LoVo (cell line): ENCODE measurements at regions not wholly inside any gene's neighbourhood (a gene's known extent, or its start where the extent isn't known, plus 50 kb on each side); places are given as distances from the start of the nearest gene placed in this dataset.

Experiments
- DNase-seq: peaks from one replicate; pipeline ENCODE4 v3.0.0-alpha.2; 2016; ENCODE audit warnings: low spot score

DNA sequence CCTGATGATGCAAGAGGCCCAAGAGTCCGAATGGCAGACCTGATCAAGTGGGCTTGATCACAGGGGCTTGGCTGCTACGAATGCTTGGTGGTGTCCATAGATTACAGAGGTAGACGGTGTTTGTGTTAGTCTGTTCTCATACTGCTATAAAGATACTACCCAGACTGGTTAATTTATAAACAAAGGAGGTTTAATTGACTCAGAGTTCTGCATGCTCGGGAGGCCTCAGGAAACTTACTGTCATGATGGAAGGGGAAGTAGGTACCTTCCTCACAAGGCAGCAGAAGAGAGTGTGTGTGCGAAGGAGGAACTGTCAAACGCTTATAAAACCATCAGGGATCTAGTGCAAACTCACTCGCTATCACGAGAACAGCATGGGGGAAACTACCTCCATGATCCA, 268.9 kb upstream of the KLF6 start:
- no peak for DNase-seq

DNA sequence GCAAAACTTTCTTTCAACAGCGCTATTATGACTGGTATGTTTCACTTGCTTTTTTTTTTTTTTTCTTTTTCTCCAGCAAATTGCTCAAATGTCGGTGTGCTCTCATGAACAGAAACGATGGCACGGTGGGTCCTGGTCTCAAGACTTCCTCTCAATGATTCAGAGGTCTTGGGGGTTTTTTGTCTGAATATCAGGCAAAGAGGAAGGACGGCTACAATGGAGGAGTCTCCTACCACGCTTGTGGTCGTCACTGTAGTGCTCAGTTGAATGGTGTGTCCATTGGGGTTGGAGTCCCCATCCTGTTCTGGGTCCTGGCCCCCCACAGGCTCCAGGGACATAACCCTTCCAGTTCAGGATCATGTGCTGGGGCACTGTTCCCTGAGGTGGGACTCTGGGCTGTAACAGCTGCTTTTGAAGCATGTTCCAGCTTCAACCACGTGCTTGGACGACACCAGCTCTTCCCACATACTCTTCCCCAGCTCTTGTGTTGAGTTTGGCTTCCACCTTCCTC, 266.7 kb upstream of the KLF6 start:
- DNase-seq: no peak

DNA sequence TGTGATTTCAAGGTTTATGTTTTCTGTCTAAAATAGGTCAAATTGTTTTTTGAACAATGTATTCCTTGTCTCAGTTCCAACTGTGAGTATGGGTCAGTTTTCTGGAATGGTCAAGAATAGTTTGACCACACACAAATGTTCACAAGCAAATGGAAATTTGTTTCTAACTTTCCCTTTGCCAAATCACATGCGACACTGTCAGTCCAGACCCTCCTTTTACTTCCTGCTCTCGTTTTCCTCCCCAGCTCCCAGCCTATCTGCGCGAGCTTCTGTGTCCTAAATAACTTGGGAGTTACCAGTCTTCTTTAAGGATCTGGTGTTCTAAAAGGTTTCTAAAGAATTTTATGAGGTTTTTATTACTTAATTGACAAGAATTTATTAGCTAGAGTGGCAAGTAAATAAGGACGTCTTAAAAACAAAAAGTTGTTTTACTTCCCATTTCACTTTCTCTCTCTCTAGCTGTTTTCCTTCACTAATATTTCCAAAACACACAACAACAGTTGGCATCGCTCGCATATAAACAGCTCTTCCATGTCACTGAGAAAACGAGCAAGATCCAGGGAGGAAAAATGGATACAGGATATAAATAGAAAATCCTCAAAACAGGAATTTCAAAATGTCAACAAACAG, 266.1 kb upstream of the KLF6 start:
- DNase-seq: peak; percentile 35

DNA sequence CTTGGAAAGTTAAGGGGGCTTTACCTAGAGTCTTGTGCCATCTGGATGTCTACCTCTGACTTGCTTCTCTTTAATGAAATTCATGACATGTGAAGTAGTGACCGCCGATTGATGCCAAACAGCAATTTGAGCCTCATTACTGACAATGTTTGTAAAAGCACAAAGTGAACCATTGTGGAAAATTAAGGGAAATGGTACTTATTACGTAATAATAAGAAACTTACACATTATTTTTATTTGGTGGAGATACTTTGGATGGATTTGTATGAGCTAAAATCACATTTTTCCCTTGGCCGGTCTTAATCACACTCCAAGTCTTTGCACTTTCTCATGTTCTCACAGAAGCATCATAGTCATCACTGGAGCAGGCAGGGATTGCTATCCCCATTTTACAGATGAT, 265.1 kb upstream of the KLF6 start:
- no peak for DNase-seq

DNA sequence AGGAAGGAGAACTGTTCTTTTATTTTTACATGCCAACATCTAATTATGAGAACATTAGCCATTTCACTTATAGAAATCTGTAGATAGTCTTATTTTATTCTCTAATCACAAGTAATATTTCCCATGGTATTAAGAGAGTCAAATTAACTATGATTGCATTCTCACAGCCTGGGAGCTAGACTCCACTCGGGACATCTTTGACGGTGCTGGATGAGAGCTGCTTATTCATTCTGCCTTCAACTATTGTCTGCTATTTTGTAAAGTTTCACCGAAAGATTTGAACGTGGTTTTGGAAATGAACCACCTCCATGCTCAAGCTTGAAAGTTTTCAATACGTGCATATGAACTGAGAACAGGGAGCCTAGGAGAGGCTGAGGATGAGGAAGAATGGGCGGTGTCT, 264.3 kb upstream of the KLF6 start:
- DNase-seq: no peak

DNA sequence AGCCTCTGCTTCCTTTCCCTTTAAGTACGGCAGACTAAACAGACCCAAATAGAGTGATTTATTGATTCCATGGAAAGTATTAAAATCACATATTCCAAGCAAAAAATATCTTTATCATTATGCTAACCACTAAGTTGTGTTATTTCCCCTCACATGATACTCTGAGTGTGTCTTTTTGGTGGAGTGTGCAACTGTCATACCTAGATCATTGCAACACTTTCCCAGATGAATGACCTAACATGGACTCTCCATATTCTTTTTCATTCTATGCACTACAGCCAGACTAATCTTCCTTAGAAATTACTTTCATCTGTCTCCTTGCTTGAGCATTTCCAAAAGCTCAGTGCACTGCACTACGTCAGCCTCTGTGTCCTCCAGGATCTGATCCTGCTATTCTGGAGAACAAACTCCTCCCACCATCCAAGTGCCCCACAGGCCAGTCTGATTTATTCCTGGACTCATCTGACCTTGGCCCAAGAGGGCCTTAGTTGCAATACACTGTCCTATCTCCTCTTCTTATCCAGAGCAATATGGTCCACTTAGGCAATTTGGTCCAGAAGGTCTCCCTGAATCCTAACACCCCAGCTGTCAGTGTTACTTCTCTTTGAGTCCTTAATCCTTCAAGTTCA, 263.3 kb upstream of the KLF6 start:
- DNase-seq: no peak

DNA sequence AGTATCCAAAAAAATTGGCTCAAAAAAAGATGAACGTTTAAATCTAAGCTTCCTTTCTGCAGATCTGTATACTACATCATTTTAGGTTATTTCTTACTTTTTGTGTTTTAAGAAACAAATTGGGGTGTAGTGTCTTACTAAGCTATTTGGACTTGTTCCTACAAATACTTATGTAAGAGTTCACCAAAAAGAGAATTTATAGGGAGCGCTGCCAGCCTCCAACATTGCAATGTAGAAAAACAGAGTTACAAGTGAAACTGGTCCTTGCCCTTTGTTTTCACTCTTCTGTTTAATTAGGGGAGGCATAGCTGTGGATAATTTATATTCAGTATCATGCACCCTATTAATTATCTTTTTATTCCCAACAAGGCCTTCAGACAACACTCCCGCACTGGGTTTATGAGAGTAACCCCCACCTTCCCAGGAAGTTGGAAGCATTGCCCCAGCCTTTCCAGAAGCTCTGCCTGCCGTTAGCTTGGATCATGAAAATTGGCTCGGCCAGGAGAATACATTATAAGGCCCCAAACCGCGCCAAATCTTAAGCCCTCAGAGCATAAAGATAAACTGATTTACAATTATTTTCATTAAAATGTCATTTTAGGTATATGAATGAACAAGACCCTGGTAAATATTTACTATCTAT, 261.8 kb upstream of the KLF6 start:
- no peak for DNase-seq

DNA sequence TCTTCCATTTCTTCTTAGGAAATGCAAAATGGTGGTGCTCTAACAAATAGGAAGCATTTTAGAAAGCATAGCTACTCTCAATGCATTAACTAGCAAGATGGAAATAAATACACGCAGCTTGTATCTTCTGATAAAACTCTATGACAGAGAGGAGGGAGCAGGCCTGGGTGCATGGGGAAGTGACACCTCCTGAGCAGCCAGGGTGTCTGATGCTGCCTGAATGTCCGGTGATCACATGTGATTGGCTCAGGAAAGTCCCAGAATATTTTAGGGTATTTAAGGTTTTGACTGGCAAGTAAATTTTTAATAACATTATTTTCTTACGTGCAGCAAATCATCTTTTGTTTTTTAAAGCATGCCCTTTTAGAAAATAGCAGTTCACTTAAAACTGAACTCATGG, 261.0 kb upstream of the KLF6 start:
- no peak for DNase-seq

DNA sequence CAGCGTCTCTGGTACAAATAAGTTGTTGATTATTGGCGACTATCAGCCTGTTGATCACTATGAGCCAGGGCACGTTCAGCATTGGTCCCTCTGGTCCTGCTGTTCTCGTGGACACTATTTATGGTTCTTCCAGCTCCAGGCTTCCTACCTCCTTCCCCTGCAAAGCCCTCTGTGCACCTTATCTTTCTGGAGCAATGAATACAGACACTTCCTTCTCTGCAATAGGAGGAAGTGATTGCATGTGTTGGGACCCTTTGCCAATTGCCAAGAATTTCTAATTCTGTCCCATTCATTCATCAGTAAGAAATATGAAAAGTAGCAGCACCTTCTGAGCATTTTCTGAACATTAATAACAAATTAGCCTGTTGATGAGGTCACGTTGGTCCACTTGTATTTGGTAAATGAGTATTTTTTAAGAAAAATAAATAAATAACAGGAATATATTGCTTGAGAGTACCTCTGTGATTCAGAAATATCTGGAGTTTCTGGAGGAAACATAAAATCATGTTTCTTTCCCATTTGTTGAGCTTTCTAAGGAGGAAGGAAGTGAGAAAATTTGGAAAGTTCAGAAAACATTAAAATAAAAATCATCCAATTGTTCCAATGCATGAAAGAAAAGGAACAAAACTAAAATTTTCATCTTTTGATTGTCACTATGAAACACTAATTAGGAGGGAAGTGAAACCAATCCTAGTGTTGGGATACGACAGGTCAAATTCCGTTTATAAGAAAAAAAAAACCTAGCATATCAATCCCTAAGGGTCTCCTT, 259.1 kb upstream of the KLF6 start:
- no peak for DNase-seq

DNA sequence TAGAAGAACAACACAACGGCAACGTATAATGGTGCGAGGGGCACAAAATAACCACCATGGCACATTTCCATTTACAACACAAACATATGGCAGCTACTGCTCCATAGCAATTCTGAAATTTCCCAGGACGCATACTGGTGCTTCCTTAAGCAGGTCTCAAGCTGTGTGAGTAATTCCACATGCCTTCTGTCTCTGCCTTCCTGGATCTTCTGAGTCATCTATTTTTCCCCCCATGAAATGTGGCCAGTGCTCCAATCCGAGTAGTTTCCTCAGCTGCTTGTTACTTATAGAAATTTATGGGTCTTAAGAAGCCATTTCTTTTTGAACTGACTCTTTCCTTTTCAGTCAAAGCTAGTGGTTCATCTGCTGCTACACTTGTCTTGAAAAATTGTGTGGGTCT, 256.6 kb upstream of the KLF6 start:
- DNase-seq: no peak

DNA sequence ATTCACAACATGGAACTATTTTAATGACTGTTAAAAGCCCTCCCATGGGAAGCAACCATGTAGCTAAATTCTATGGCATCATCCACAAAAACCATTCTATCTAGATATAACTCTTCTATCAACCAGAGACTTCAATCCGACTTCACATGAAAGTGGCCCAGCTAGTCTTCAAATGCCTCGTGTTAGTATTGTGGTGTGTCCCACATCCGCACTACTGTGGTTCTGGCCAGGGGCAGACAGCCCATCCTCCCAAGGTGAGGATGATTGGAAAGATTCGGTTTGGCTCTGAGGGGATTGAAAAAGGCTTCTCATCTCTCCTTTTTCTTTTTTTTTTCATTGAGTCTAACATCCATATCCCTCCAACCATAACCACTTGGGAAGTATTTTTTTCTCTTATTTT, 253.0 kb upstream of the KLF6 start:
- no peak for DNase-seq

DNA sequence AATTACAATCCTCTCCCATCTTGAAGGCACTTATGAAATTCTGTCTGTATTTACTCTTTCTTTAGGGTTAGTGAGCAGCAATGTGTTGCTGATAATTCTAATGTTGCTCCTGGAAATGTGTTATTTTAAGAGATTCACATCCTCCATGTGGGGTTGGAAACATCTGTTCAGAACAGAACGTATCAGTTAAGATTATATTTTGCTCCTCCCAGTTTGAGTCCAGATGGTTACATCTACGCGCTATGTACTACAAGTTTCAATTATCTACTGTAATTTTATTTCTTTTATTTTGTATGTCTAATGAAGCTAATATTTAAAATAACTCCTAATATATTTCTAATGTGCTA, 250.6 kb upstream of the KLF6 start:
- no peak for DNase-seq

DNA sequence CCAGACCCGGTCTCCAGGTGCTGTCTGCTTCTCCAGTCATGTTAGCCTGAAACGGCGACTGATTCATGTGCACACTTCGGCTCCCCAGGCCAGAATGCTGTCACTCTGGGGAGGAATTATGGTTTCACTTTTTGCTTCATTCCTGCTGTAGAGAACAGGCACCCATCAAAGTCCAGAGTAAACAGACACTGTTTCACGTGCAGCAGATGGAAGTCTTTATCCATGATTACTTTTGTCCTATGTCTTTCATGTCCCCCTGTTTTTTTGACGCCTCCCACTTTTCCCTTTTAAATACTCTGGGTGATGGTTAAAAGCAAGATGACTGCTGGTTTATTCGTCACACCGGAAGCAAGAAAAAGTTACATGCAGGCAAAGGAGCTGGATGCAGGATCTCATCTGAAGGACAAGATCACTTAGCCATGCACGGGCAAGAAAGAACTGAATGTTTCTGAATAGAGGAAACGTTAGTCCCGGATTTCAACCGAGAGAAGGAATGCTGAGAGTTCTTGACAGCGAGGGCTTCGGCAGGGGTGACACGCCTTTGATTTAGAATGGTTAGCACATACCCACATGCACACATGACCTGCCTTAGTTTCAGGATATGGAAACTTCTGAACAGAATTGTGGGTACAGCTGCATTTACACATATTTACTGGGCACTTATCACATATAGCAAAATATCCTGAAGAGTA, 250.0 kb upstream of the KLF6 start:
- DNase-seq: no peak

DNA sequence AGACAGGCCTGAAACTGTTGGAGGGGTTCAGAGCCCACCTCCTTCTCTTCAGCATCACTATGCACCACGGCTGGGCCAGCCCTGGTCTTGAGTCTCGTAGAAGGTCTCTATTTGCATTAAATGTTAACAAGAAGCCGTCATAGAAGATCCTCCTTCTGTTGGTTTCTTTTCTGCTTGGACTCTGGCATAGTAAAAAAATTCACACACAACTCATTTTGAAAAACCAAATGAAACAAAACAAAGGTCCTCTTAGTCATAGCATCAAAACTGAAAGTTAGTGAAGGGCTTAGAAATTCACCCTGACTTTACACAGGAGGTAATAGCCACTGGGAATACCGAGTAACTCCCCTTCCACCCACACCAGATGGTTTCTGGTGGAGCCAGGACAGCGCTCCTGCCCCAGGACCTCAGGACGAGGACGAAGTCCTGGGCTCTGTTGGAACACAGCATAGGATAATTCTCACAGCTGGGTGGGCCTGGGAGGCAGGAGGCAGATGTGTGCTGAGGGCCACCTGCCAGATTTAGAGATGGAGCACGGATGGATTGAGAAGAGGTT, 248.4 kb upstream of the KLF6 start:
- no peak for DNase-seq

DNA sequence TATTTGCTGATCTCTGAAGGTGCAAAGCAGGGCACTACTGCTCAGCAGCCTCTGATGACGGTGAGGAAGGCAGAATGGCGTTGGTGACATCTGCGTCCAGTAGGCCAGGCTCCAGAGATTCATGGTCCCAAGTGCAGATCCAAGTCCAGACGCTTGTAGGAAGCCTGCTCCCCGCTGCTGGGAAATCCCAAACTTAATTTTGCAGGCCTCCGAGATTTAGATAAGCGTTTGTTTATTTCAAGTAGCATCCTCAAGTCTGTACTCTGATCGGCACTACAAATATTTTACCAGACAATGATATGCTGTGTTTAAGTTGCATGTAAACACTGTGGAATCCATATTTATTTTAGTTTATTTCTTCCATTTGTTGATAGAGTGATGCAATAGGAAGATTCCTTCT, 244.9 kb upstream of the KLF6 start:
- DNase-seq: no peak

DNA sequence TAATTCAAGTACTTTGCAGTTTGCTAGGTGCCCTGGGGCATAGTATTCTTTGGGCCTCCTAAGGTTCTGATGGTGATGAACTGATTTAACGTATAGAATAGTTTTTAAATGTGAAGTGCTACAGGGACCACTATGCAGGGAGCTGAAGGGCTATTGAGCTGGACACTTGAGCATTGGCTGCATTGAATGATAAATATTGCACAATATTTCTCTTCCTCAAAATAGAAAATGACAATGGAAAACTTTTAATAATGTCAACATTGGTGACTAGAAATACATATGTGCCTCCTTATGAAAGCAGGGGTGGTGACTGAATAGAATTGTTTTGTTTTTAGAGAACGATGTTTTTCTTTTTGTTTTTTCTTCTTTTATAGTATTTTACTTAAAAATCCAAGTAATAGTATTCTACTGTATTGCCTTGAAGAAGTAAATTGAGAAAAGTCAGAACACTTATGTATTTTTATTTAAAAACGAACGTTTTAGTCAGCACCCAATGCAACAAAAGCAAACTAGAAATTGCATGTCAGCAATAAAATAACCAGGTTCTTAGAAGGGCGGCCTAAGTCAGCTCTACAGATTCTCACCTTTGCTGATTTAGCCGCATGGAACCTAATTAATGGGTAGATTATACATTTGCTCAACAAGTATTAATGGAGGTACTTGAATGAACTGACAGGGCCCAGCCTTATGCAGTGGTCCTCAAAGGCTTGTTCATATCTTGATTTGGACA, 244.0 kb upstream of the KLF6 start:
- DNase-seq: no peak

DNA sequence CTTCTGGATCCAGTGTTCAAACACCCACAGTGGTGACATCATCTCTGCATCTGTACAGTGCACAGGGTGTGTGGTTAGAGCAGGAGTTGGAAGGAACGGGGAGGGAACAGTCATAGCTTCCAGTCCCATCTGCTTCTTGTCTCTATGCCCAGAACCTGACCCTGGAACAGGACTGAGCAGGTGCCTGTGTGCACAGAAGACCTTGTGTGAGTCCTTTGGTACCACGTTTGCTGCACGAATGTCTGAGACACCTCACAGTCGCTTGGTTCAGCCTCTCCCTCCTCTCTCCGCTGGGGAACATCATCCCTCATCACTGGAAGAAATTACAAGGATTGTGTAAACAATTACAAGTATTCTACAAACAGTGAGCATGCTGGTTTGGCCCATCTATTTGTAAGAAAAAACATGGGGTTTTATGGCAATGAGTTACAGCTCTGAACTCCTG, 243.0 kb upstream of the KLF6 start:
- no peak for DNase-seq

DNA sequence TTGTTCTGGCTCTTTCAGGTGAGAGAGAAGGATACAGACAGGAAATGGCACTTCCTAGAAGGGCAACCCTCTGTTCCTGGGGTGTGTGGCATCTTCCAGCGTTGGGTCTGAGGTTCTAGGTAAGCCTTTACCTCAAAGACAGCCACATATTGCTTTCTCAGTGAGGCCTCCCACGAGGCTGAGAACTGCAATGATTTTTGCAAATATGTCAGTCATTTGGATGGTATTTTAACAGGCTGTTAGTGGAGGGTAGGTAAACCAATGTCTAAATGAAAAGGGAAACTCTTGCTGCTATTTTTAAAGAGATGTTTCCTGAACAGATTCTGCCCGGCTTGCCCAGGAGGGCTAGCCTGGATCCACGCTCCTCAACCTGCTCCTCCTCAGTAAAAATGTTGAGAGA, 240.3 kb upstream of the KLF6 start:
- no peak for DNase-seq

DNA sequence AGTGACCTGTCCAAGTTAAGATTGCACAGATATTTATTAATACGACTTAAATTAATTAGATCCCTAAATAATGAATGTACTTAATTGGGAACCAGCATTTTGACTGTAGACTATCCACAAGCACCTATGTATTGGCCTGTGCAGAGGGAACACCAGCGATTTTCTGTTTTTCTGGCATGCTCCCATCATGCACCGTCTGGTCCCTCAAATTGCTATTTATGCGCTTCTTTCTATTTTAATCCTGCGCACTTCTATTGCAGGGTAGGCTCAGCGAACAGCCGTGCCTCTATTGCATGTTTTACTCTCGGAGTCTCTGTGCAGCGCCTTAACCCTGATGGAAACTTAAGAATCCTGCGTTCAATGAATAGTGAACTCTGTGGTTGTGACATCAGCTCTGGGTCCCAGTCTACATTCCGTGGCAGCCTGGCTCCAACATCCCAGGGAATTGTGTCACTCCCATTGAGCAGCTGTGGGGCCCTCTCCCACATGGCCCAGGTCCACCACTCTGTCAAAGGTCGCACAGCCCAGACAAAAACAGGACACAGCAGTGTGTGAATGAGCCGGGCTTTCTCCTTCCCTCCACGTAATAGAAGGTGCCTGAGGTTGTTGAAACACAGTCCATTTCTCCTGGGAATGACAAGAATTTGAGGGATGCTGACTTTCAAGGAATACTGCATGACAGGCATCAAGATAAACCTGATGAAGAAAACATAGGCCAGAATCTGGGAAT, 239.7 kb upstream of the KLF6 start:
- DNase-seq: no peak

DNA sequence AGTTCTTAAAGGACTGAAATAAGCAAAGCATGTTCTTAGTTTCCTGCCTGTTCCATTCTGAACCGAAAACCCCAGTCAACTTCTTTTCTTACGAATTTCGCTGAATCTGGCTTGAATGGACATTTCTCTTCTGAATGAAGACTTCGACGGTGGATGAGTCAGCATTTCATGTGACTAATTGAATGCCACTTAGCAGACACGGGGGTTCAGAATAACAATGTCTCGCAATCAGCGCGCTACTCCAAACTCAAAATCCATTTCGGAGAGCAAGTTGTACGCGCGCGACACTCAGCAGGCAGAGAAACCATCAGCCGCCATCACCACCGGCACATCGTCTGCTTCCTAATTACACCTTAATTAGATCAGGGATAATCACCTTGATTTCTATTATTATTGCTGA, 239.0 kb upstream of the KLF6 start:
- no peak for DNase-seq

DNA sequence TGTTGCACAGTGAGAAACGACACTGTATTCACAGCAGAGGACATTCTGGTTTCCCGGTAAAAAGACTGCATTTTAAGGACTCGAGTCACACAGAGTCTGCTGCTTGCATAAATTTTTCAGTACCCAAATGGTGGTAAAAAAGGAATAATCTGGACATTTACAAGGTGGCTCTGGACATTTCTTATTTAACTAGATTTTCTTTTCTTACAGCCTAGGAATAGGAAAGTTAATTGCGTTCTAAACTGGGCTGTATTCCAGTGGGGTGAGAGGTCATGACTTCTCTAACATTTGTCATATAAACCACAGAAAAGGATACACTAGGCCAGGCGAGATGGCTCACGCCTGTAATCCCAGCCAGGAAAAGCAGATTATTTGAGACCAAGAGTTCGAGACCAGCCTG, 237.5 kb upstream of the KLF6 start:
- DNase-seq: no peak
